ENCODE measurements at regions not wholly inside any gene's neighbourhood (a gene's known extent, or its start where the extent isn't known, plus 50 kb on each side); places are given as distances from the start of the nearest gene placed in this dataset.
A peak's percentile ranks its signal among the peaks of the same experiment; 100 is the strongest.
"Not testable (repeated sequence)": the region's sequence is repeated elsewhere in the genome, so short reads cannot be mapped to it uniquely, and the experiment has no call there.

- Mint-ChIP-seq H3K27me3 (peaks cover 15% of the 10 kb centered on the region), H3K36me3 (no peaks in the 10 kb centered on the region), H3K27ac (peak overlapping the region in 1 of 3 donors; percentile 4), H3K9me3 (no peaks in the 10 kb centered on the region), H3K4me3 (no peak overlapping the region), H3K4me1 (peaks cover 0 to under 1% (median 0%) of the 10 kb centered on the region in 3 donors)
These were observed 116.3 kb upstream of the OLIG2 start for GRCh38 chr21:32909393-32909792.

DNA sequence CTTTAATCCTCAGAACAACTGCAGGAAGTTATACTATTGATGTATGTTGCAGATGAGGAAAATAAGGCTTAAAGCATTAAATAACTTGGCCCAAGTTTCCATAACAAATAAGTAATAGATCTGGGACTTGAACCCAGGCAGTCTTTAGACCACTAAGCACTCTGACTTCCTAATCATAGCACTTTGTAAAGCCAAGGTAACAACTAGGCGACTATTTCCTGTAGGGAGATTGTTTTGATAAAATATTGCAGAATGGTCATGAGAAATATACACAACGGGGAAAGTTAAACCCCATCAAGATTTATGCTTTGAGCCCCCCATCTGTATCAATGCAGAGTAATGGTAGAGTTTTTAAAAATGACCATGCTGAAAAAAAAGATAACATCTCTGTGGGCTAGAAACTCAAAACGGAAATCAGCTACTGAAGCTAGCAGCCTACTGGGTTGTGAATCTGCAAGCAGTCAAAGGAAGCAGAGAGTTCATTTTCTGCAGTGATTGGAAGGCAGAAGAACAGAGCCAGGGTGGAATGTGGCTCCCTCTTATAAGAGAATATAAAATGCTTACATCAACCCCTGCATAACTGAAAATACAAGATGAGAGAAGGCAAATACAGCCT is 111.2 kb upstream of the OLIG2 start:
- Mint-ChIP-seq H3K27ac (no peak overlapping the region), H3K4me3 (no peak overlapping the region), H3K9me3 (peaks cover 0 to 8% (median 2%) of the 10 kb centered on the region in 3 donors), H3K36me3 (no peaks in the 10 kb centered on the region), H3K4me1 (peaks cover 0 to 4% (median 0%) of the 10 kb centered on the region in 3 donors), H3K27me3 (peaks cover 8% of the 10 kb centered on the region)

- Mint-ChIP-seq H3K4me1 (peaks cover 0 to 4% (median 0%) of the 10 kb centered on the region in 3 donors), H3K27ac (no peak overlapping the region), H3K36me3 (no peaks in the 10 kb centered on the region), H3K27me3 (peaks cover 8% of the 10 kb centered on the region), H3K4me3 (no peak overlapping the region), H3K9me3 (peaks cover 0 to 8% (median 2%) of the 10 kb centered on the region in 3 donors)
These were observed 110.6 kb upstream of the OLIG2 start for GRCh38 chr21:32915099-32915498.

GRCh38 chr21:32916088-32916487 is 109.6 kb upstream of the OLIG2 start:
- H3K27ac Mint-ChIP-seq, result no peak overlapping the region
- peaks cover 8% of the 10 kb centered on the region for H3K27me3 Mint-ChIP-seq
- peaks cover 0 to 8% (median 2%) of the 10 kb centered on the region in 3 donors for H3K9me3 Mint-ChIP-seq
- H3K4me1 Mint-ChIP-seq, result peaks cover 0 to 4% (median 0%) of the 10 kb centered on the region in 3 donors
- H3K36me3 Mint-ChIP-seq, result no peaks in the 10 kb centered on the region
- no peak overlapping the region for H3K4me3 Mint-ChIP-seq

DNA sequence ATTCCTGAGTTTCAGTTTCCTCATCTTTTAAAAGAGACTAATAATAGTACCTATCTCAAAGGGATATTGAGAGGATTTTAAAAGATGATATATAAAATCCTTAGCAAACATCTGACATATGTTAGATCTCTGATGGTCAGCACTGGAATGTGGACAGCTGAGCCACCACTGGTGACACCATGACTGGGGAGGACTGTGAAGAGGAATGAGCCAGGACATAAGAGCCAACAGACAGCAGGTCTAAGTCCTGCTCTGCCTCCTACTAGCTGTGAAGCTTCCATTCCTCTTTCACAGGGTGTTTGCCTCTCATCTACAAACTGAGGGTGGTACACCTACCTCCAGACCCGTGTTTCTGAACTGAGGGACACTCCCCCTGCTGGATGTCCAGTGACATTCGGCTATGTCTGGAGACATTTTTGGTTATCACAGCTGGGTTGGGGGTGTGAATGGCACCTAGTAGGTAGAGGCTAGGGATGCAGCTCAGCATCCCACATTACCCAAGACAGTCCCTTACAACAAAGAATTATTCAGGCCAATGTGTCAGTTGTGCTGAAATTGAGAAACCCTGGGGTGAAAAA is 109.1 kb upstream of the OLIG2 start:
- Mint-ChIP-seq H3K27ac (no peak overlapping the region), H3K4me1 (peaks cover 0 to 4% (median 0%) of the 10 kb centered on the region in 3 donors), H3K4me3 (no peak overlapping the region), H3K9me3 (peaks cover 0 to 8% (median 2%) of the 10 kb centered on the region in 3 donors), H3K36me3 (no peaks in the 10 kb centered on the region), H3K27me3 (peaks cover 6% of the 10 kb centered on the region)

- peaks cover 9% of the 10 kb centered on the region for H3K27me3 Mint-ChIP-seq
- no peak overlapping the region for H3K27ac Mint-ChIP-seq
- H3K4me1 Mint-ChIP-seq, result peaks cover 0 to 5% (median 0%) of the 10 kb centered on the region in 3 donors
- no peaks in the 10 kb centered on the region for H3K36me3 Mint-ChIP-seq
- H3K4me3 Mint-ChIP-seq, result no peak overlapping the region
- peaks cover 0 to 8% (median 2%) of the 10 kb centered on the region in 3 donors for H3K9me3 Mint-ChIP-seq
These were observed 108.2 kb upstream of the OLIG2 start for GRCh38 chr21:32917362-32918135.

DNA sequence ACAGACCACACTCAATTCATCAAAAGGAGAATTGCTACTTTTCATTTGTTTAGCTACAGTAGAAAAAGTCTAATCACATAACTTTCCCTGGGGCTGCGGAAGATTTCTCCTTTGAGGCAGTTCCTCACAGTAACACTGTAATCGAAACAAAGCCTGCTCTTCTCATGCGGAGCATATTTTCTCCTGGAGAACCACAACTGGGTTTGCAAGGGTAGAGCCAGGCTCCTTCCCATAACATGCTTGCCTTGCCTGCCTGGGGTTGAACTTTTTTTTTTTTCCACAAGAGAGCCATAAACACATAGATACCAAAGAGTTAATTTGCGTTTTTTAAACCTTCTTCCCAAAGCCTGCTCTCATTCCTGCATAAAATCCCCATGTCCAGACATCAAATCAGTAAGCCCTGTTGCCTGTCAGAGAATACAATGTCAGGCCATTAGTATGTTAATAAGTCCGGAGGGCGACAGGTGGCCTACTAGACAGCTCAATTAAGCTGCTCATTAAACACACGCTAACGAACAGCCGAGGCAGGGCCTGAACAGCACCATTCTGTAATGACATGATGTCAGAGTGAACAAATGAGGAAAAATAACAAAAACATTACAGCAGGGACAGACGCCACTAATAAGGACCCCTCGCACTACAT is 107.1 kb upstream of the OLIG2 start:
- H3K9me3 Mint-ChIP-seq, result peaks cover 0 to 8% (median 2%) of the 10 kb centered on the region in 3 donors
- no peak overlapping the region for H3K4me3 Mint-ChIP-seq
- peaks cover 9% of the 10 kb centered on the region for H3K27me3 Mint-ChIP-seq
- H3K4me1 Mint-ChIP-seq, result peaks cover 0 to 5% (median 0%) of the 10 kb centered on the region in 3 donors
- no peak overlapping the region for H3K27ac Mint-ChIP-seq
- H3K36me3 Mint-ChIP-seq, result no peaks in the 10 kb centered on the region

GRCh38 chr21:32920474-32920873 is 105.3 kb upstream of the OLIG2 start:
- Mint-ChIP-seq H3K4me1 (peaks cover 0 to 2% (median 0%) of the 10 kb centered on the region in 3 donors), H3K9me3 (peaks cover 2 to 15% (median 7%) of the 10 kb centered on the region in 3 donors), H3K27me3 (peaks cover 9% of the 10 kb centered on the region), H3K27ac (peak overlapping the region in 1 of 3 donors; percentile 7), H3K36me3 (peaks cover 3% of the 10 kb centered on the region), H3K4me3 (no peak overlapping the region)

DNA sequence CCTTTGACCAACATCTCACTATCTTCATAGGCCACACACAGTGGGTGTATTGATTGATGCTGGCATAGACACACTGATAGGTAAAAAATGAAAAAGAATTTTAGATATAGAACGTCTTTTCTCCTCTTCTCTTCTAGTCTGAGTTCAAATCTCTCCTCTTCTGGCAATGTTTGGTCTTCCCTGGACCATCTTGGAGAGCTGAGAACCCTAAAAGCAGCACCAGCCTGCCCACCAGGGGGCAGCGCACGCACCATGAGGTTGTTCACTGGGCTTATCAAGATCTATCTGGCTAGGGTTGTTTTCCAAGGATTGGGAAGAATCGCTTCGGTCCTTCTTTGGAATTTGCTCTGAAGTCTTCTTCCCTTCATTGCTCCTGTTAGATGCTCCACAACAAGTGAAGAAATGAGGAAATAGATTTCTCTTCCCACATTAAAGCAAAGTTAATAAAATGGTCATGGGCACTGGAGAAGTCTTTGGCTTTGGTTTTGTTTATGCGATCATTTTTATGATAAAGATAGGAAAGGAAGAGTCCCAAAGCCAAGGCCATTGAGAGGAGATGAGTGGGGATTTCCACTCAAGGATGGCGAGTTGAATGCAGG is 104.0 kb upstream of the OLIG2 start:
- H3K27ac Mint-ChIP-seq, result peak overlapping the region in 1 of 3 donors; percentile 59

DNA sequence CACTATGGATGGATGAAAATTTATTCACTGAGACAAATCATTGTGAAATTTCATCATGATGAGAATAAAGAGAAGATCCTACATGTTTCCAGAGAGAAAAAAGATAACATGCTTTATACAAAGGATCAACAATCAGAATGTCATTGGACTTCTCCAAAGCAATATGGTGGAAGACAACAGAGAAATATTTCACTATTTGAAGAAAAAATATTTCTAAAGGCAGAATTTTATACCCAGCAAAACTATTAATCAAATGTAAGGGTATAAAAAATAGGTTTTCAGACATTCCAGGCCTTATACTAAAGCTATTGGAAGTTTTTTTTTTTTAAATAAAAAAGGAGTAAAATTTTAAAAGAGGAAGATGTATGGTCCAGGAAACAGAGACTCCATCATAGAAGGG is 100.6 kb upstream of the OLIG2 start:
- Mint-ChIP-seq H3K27ac (no peak overlapping the region), H3K4me1 (peaks cover 5 to 6% (median 6%) of the 10 kb centered on the region in 3 donors), H3K4me3 (no peak overlapping the region), H3K36me3 (peaks cover 6% of the 10 kb centered on the region), H3K27me3 (peaks cover 3% of the 10 kb centered on the region), H3K9me3 (peaks cover 2 to 7% (median 7%) of the 10 kb centered on the region in 3 donors)

More for the DNA sequence above, 104.0 kb upstream of the OLIG2 start:
- no peak overlapping the region for H3K4me3 Mint-ChIP-seq
- H3K9me3 Mint-ChIP-seq, result peaks cover 2 to 7% (median 7%) of the 10 kb centered on the region in 3 donors
- peaks cover 9% of the 10 kb centered on the region for H3K27me3 Mint-ChIP-seq
- peaks cover 4% of the 10 kb centered on the region for H3K36me3 Mint-ChIP-seq
- peaks cover 0 to 2% (median 0%) of the 10 kb centered on the region in 3 donors for H3K4me1 Mint-ChIP-seq

- H3K36me3 Mint-ChIP-seq, result peaks cover 6% of the 10 kb centered on the region
- peak overlapping the region in 1 of 3 donors; percentile 34 for H3K27ac Mint-ChIP-seq
- peaks cover 2 to 4% (median 4%) of the 10 kb centered on the region in 3 donors for H3K9me3 Mint-ChIP-seq
- peak overlapping the region in 2 of 4 donors; percentile 49 to 61 for H3K4me3 Mint-ChIP-seq
- H3K4me1 Mint-ChIP-seq, result peaks cover 14 to 15% (median 15%) of the 10 kb centered on the region in 3 donors
- no peaks in the 10 kb centered on the region for H3K27me3 Mint-ChIP-seq
These were observed 96.1 kb upstream of the OLIG2 start for GRCh38 chr21:32929633-32930038.

GRCh38 chr21:32930673-32931072 is 95.1 kb upstream of the OLIG2 start:
- no peaks in the 10 kb centered on the region for H3K27me3 Mint-ChIP-seq
- no peak overlapping the region for H3K4me3 Mint-ChIP-seq
- peaks cover 0 to 2% (median 0%) of the 10 kb centered on the region in 3 donors for H3K9me3 Mint-ChIP-seq
- H3K4me1 Mint-ChIP-seq, result peaks cover 14 to 15% (median 15%) of the 10 kb centered on the region in 3 donors
- H3K27ac Mint-ChIP-seq, result no peak overlapping the region
- H3K36me3 Mint-ChIP-seq, result peaks cover 3% of the 10 kb centered on the region

GRCh38 chr21:32934068-32934467 is 91.7 kb upstream of the OLIG2 start:
- H3K27ac Mint-ChIP-seq, H3K9me3 Mint-ChIP-seq, H3K27me3 Mint-ChIP-seq, H3K36me3 Mint-ChIP-seq, H3K4me3 Mint-ChIP-seq: not testable (repeated sequence)
- H3K4me1 Mint-ChIP-seq, result peaks cover 14 to 15% (median 15%) of the 10 kb centered on the region in 3 donors

- Mint-ChIP-seq H3K9me3 (no peaks in the 10 kb centered on the region), H3K27ac (no peak overlapping the region), H3K4me3 (no peak overlapping the region), H3K27me3 (no peaks in the 10 kb centered on the region), H3K36me3 (no peaks in the 10 kb centered on the region), H3K4me1 (peaks cover 10 to 11% (median 10%) of the 10 kb centered on the region in 3 donors)
These were observed 90.9 kb upstream of the OLIG2 start for GRCh38 chr21:32934829-32935228.

Data from IgD-negative memory B cell (primary cell).